ENCODE measurements at regions not wholly inside any gene's neighbourhood (a gene's known extent, or its start where the extent isn't known, plus 50 kb on each side); places are given as distances from the start of the nearest gene placed in this dataset.

DNA sequence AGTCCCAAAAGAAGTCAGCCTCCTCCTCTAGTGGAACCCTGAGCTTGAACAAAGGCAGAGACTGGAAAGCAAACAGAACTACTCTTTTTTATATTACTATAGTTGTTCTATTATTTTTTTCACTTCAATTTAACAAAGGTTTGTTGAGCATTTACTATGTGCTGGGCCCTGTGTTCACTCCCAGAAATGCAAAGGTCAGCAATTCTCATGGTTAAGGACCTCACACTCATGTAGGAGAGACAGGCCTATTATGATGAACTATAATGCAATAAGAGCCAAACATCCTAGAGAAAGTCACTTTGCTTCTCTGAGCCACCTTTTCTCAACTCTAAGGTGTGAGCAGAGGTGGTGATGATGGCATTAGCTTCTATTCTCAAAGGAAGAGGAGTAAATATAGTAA lies 82.1 kb upstream of the ARHGEF3 start:
- TF ChIP-seq MAFK (IDR thresholded peaks at IDR 0.05; ENCODE audit: low read depth, low read length): peak; percentile 67
- TF ChIP-seq, protein P1, sequence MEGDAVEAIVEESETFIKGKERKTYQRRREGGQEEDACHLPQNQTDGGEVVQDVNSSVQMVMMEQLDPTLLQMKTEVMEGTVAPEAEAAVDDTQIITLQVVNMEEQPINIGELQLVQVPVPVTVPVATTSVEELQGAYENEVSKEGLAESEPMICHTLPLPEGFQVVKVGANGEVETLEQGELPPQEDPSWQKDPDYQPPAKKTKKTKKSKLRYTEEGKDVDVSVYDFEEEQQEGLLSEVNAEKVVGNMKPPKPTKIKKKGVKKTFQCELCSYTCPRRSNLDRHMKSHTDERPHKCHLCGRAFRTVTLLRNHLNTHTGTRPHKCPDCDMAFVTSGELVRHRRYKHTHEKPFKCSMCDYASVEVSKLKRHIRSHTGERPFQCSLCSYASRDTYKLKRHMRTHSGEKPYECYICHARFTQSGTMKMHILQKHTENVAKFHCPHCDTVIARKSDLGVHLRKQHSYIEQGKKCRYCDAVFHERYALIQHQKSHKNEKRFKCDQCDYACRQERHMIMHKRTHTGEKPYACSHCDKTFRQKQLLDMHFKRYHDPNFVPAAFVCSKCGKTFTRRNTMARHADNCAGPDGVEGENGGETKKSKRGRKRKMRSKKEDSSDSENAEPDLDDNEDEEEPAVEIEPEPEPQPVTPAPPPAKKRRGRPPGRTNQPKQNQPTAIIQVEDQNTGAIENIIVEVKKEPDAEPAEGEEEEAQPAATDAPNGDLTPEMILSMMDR (IDR thresholded peaks at IDR 0.05; ENCODE audit: control extremely low read depth in 1 of 3, insufficient read depth in 1 of 3, low read depth in 1 of 3, low read length in 3 of 3): no peak
- no peak for TF ChIP-seq EZH2 (IDR thresholded peaks at IDR 0.05; ENCODE audit: low read depth, low read length, severe bottlenecking)
- no peak for TF ChIP-seq POLR2A (IDR thresholded peaks at IDR 0.05; ENCODE audit: control extremely low read depth in 1 of 2, low read depth in 2 of 2, low read length in 2 of 2)
- no peak for TF ChIP-seq HDAC6 (IDR thresholded peaks at IDR 0.05; ENCODE audit: low read depth, low read length)
- no peak for TF ChIP-seq PHF8 (conservative IDR thresholded peaks at IDR 0.05; ENCODE audit: low read depth, low read length)
- TF ChIP-seq TAF7 (optimal IDR thresholded peaks at IDR 0.05; ENCODE audit: borderline replicate concordance, low read depth, low read length): no peak
